HepG2 (cell line): ENCODE measurements at regions not wholly inside any gene's neighbourhood (a gene's known extent, or its start where the extent isn't known, plus 50 kb on each side); places are given as distances from the start of the nearest gene placed in this dataset.

Experiments
- ATAC-seq: fragments of 200-7000 bp; cut with Tn5 transposase; 3 replicates; pipeline ENCODE4 v1.9.1; 2020; ENCODE audit warnings: mild to moderate bottlenecking, moderate library complexity
- BruUV-seq: library from RNA; stranded (reverse); fragments of 400-500 nt; replicated peaks from 2 replicates; lab custom pipeline; 2021; lab: Mats Ljungman, UMichigan
- CTCF ChIA-PET: fragments of 300-600 bp; formaldehyde crosslinking; extraction: SDS; loops from one replicate; lab custom pipeline; 2021; ENCODE audit warnings: low total read pairs, inconsistent platforms, low intra/inter-chr PET ratio; lab: Yijun Ruan, JAX
- POLR2A ChIA-PET: fragments of 350-600 bp; sonication (Branson Sonifier 250); formaldehyde crosslinking; loops from one replicate; lab custom pipeline; 2020; ENCODE audit warnings: antibody characterized with exemption, inconsistent platforms; lab: Yijun Ruan, JAX
- DNase-seq: peaks from one replicate; pipeline ENCODE4 v3.0.0-alpha.2; 2015; ENCODE audit warnings: low spot score
- FAIRE-seq: peaks from 3 replicates; lab custom pipeline; 2011; peaks lifted over from hg19 to GRCh38; lab: Jason Lieb, UNC
- H2AFZ ChIP-seq: one replicate; pipeline ENCODE4 v1.6.1; 2011; ENCODE audit warnings: low read length, inconsistent platforms
- H3K27ac ChIP-seq: fragments of 300-600 bp; 3 replicates; pipeline ENCODE4 v1.8.0; 2011; ENCODE audit warnings: mixed run types, mild to moderate bottlenecking, mixed read lengths, low read length, inconsistent platforms; ENCODE audit not compliant: insufficient read depth; ENCODE audit errors: extremely low read length
- H3K27me3 ChIP-seq, 2 experiments: fragments of 200-600 bp in 1 of 2; 2 replicates in 1 of 2; 3 replicates in 1 of 2; pipeline versions ENCODE4 v1.6.0 to v1.8.0; 2011; ENCODE audit warnings: low read length in 2 of 2, mild to moderate bottlenecking in 2 of 2, moderate library complexity in 2 of 2, inconsistent platforms in 1 of 2; ENCODE audit not compliant: insufficient read depth in 2 of 2, control insufficient read depth in 1 of 2
- H3K36me3 ChIP-seq, 2 experiments: fragments of 200-600 bp in 1 of 2; replicated peaks in 1 of 2; 2 replicates in 1 of 2; 3 replicates in 1 of 2; pipeline versions ENCODE4 v1.5.1 to v1.8.0; 2011; ENCODE audit warnings: low read length in 2 of 2, inconsistent platforms in 1 of 2; ENCODE audit not compliant: insufficient read depth in 2 of 2, control insufficient read depth in 1 of 2
- H3K4me1 ChIP-seq: 2 replicates; pipeline ENCODE4 v1.5.1; 2012; ENCODE audit warnings: low read length, inconsistent platforms; ENCODE audit not compliant: insufficient read depth
- H3K4me2 ChIP-seq: 2 replicates; pipeline ENCODE4 v1.6.0; 2011; ENCODE audit warnings: low read depth, low read length, inconsistent platforms
- H3K4me3 ChIP-seq, 3 experiments: fragments of 200-600 bp in 1 of 3; sonication (generic), shearing (Covaris generic) in 1 of 3; replicated peaks in 1 of 3; 2 replicates each; pipeline ENCODE4 v1.5.1; 2011 to 2016; ENCODE audit warnings: low read length in 3 of 3, inconsistent platforms in 2 of 3, low read depth in 2 of 3, mild to moderate bottlenecking in 2 of 3, control low read depth in 1 of 3, mixed read lengths in 1 of 3; ENCODE audit not compliant: insufficient read depth in 1 of 3
- H3K79me2 ChIP-seq: one replicate; pipeline ENCODE4 v1.6.1; 2011; ENCODE audit warnings: low read length, inconsistent platforms; ENCODE audit not compliant: insufficient read depth
- H3K9ac ChIP-seq: 2 replicates; pipeline ENCODE4 v1.6.0; 2011; ENCODE audit warnings: mild to moderate bottlenecking, low read depth, low read length, inconsistent platforms; ENCODE audit not compliant: insufficient read depth
- H3K9me3 ChIP-seq: 2 replicates; pipeline ENCODE4 v1.5.1; 2012; ENCODE audit warnings: mild to moderate bottlenecking, low read length
- H4K20me1 ChIP-seq: 2 replicates; pipeline ENCODE4 v1.6.0; 2011; ENCODE audit warnings: inconsistent platforms, mild to moderate bottlenecking, low read length, moderate library complexity; ENCODE audit not compliant: insufficient read depth
- ARNTL ChIP-seq: sonication (generic); formaldehyde crosslinking; IDR thresholded peaks from 2 replicates; pipeline ENCODE4 v1.4.0; 2020; ENCODE audit warnings: mild to moderate bottlenecking, missing genetic modification reagents
- MLXIP ChIP-seq: sonication (generic); formaldehyde crosslinking; IDR thresholded peaks from 2 replicates; pipeline ENCODE4 v1.9.0; 2021; ENCODE audit warnings: missing genetic modification reagents, borderline replicate concordance
- NFRKB ChIP-seq: fragments of 450-650 bp; IDR thresholded peaks from 2 replicates; pipeline ENCODE4 v1.6.1; 2017
- SNAPC4 ChIP-seq: sonication (generic); formaldehyde crosslinking; IDR thresholded peaks from 2 replicates; pipeline ENCODE4 v1.4.0; 2020; ENCODE audit warnings: mild to moderate bottlenecking, missing genetic modification reagents
- ZBTB7B ChIP-seq: sonication (generic); formaldehyde crosslinking; IDR thresholded peaks from 2 replicates; pipeline ENCODE4 v1.4.0; 2020; ENCODE audit warnings: missing genetic modification reagents
- ZNF761 ChIP-seq: sonication (generic); formaldehyde crosslinking; conservative IDR thresholded peaks from 2 replicates; pipeline ENCODE4 v1.4.0; 2020; ENCODE audit warnings: mild to moderate bottlenecking, missing genetic modification reagents
- ZNF850 ChIP-seq: sonication (generic); formaldehyde crosslinking; conservative IDR thresholded peaks from 2 replicates; pipeline ENCODE4 v1.9.0; 2021; ENCODE audit warnings: mild to moderate bottlenecking, missing genetic modification reagents
- WGBS: methylation state at CpG from one replicate; pipeline ENCODE4 v1.1.6; 2017; ENCODE audit warnings: low lambda C conversion rate; 5-methylcytosine and 5-hydroxymethylcytosine counted together
- in situ Hi-C: cut with HindIII; loops from 2 replicates; pipeline ENCODE4 v1.10.0; 2017; ENCODE audit warnings: low pct_unique_long_range_greater_than_20kb; ENCODE audit not compliant: extremely low pct_ligation_motif_present
- intact Hi-C: fragments of 100-400 bp; cut with micrococcal nuclease; formaldehyde crosslinking; loops from one replicate; pipeline ENCODE4 v1.10.0; 2022; ENCODE audit not compliant: unreplicated experiment
- TF ChIP-seq, protein P1 (sequence below): sonication (generic); formaldehyde crosslinking; IDR thresholded peaks from 2 replicates; pipeline ENCODE4 v1.8.0; 2022; ENCODE audit warnings: low read depth, missing genetic modification reagents
- TF ChIP-seq, protein P2 (sequence below): fragments of 450-650 bp; IDR thresholded peaks from 2 replicates; pipeline ENCODE4 v1.6.1; 2017; ENCODE audit warnings: mild to moderate bottlenecking

DNA sequence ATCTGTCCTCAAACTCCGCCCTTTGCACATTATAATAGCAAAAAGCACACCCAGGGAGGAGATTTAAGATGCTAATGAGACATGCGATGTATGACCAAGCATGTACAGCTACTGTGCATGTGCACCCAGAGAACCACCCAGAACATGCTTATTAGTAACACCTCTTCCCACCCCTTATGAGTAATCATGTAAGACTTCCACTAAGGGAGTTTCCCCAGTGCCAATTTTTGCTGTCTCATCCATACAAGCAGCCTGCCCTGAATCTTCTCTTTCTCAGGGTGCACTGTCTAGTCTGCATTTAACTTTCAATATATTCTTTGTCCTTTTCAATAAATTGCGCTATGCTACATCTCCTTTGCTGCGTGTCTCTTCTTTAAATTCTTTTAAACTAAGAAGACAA, 830.0 kb upstream of the NOVA1 start (continued):
- no peak for TF ChIP-seq SNAPC4
- TF ChIP-seq ARNTL (CRISPR knock-in tag): no peak
- TF ChIP-seq, protein P1, sequence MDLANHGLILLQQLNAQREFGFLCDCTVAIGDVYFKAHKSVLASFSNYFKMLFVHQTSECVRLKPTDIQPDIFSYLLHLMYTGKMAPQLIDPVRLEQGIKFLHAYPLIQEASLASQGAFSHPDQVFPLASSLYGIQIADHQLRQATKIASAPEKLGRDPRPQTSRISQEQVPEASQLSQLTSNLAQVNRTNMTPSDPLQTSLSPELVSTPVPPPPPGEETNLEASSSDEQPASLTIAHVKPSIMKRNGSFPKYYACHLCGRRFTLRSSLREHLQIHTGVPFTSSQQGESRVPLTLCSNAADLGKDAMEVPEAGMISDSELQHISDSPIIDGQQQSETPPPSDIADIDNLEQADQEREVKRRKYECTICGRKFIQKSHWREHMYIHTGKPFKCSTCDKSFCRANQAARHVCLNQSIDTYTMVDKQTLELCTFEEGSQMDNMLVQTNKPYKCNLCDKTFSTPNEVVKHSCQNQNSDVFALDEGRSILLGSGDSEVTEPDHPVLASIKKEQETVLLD (CRISPR knock-in tag): no peak

DNA sequence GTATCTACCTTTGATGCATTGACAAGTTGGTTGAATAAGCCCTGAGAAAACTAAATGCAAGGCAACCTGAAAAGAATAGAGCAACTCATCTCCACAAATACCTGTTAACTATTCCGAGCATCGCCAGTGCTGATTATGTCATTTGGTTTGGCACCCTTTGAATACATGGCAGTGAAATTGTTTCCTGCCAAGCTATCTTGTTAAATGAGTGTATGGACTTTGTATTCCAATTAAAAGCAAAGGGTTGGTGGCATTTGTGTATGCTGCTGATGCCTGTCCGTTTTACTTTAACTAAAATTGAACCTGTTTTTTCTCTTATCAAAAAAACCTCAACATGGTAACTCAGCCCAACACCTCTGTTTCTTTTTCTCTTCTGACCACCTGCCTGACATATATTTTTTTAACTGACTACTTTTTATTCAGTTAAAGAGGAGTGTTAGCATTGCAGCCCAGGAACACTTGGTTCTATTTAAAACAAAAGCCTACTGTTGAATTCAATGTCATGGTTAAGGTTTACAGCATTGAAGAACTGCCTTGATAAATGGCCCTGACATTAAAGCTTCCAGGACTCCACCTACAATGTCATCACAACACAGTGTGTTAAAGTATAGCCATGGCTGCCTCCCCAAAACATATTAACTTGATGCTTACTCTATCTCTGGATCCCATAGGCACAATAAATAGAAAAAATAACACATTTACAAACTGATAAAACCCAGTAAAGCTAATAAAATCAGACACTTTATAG, 838.3 kb upstream of the NOVA1 start:
- no TSS peak for BruUV-seq
- no peak for FAIRE-seq
- intact Hi-C loops: no loop called here
- no peak for TF ChIP-seq ZNF761 (CRISPR knock-in tag)
- no peak for TF ChIP-seq MLXIP
- no peak for TF ChIP-seq ZBTB7B
- TF ChIP-seq ZNF850 (CRISPR knock-in tag): no peak
- TF ChIP-seq, protein P2, sequence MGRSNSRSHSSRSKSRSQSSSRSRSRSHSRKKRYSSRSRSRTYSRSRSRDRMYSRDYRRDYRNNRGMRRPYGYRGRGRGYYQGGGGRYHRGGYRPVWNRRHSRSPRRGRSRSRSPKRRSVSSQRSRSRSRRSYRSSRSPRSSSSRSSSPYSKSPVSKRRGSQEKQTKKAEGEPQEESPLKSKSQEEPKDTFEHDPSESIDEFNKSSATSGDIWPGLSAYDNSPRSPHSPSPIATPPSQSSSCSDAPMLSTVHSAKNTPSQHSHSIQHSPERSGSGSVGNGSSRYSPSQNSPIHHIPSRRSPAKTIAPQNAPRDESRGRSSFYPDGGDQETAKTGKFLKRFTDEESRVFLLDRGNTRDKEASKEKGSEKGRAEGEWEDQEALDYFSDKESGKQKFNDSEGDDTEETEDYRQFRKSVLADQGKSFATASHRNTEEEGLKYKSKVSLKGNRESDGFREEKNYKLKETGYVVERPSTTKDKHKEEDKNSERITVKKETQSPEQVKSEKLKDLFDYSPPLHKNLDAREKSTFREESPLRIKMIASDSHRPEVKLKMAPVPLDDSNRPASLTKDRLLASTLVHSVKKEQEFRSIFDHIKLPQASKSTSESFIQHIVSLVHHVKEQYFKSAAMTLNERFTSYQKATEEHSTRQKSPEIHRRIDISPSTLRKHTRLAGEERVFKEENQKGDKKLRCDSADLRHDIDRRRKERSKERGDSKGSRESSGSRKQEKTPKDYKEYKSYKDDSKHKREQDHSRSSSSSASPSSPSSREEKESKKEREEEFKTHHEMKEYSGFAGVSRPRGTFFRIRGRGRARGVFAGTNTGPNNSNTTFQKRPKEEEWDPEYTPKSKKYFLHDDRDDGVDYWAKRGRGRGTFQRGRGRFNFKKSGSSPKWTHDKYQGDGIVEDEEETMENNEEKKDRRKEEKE: no peak
- TF ChIP-seq NFRKB: no peak

More for the DNA sequence above, 838.3 kb upstream of the NOVA1 start:
- H4K20me1 ChIP-seq: no peaks in the 10 kb centered on the region
- H3K9ac ChIP-seq: no peak overlapping the region
- in situ Hi-C loops: no loop called here
- H3K79me2 ChIP-seq: no peaks in the 10 kb centered on the region
- WGBS: under 1% methylated on average over 3 of the region's 3 CpGs
- no peaks in the 10 kb centered on the region for H3K36me3 ChIP-seq
- no peak overlapping the region for H2AFZ ChIP-seq
- H3K4me3 ChIP-seq: no peak overlapping the region
- H3K4me2 ChIP-seq: no peak overlapping the region
- peaks cover 88% of the 10 kb centered on the region for H3K9me3 ChIP-seq
- ChIA-PET CTCF (no interaction called here), POLR2A (no interaction called here)
- DNase-seq (no peak), ATAC-seq (no peak)
- H3K27ac ChIP-seq: no peak overlapping the region
- H3K4me1 ChIP-seq: no peaks in the 10 kb centered on the region
- H3K27me3 ChIP-seq: no peaks in the 10 kb centered on the region
